Left ventricle myocardium inferior (tissue), 1 donor: ENCODE measurements at regions not wholly inside any gene's neighbourhood (a gene's known extent, or its start where the extent isn't known, plus 50 kb on each side); places are given as distances from the start of the nearest gene placed in this dataset.

ENCODE experiments used
- DNase-seq: peaks from one replicate; pipeline ENCODE4 v3.0.0-alpha.2; 2020
- H3K27ac ChIP-seq: fragments of 200-600 bp; replicated peaks from 2 replicates; pipeline ENCODE4 v1.8.0; 2021
- H3K27me3 ChIP-seq: fragments of 200-600 bp; 2 replicates; pipeline ENCODE4 v1.8.0; 2021; ENCODE audit warnings: low read depth
- H3K36me3 ChIP-seq: fragments of 200-600 bp; 2 replicates; pipeline ENCODE4 v1.8.0; 2021
- H3K4me1 ChIP-seq: fragments of 200-600 bp; 2 replicates; pipeline ENCODE4 v1.8.0; 2021
- H3K4me3 ChIP-seq: fragments of 200-600 bp; 2 replicates; pipeline ENCODE4 v1.8.0; 2021; ENCODE audit warnings: mild to moderate bottlenecking, moderate library complexity
- H3K9me3 ChIP-seq: fragments of 200-600 bp; replicated peaks from 2 replicates; pipeline ENCODE4 v1.8.0; 2021
- CTCF ChIP-seq: fragments of 200-600 bp; IDR thresholded peaks from 2 replicates; pipeline ENCODE4 v1.8.0; 2021; ENCODE audit warnings: antibody characterized with exemption, mild to moderate bottlenecking, borderline replicate concordance
- intact Hi-C: fragments of 100-400 bp; cut with micrococcal nuclease; formaldehyde crosslinking; loops from one replicate; pipeline ENCODE4 v1.11.0; 2022
- donor health status: DM: no; HTN: yes; CAD: no; lungs with severe emphysema.

DNA sequence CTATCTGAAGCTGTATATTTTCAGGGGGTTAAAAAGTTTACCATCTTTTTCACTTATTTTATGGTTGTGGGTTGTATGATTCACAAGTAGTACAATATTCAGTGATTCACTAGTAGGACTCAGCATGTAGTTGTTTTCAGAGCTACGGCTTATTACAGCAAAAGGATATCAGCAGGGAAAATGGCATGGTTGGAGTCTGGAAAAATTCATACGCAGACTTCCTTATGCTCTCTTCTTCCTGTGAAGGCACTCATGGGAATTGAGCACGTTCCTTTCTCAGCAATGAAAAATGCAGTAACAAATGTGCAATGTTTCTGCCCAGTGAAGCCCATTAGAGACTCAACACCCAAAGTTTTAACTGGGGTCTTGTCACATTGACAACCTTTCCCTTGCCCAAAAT is 250.5 kb downstream of the KCNN2 start:
- no peak for DNase-seq
- H3K4me3 ChIP-seq, result no peak overlapping the region
- intact Hi-C loops, result no loop called here
- H3K27me3 ChIP-seq, result no peaks in the 10 kb centered on the region
- no peaks in the 10 kb centered on the region for H3K36me3 ChIP-seq
- no peaks in the 10 kb centered on the region for H3K4me1 ChIP-seq
- no peak overlapping the region for H3K27ac ChIP-seq
- peaks cover 15% of the 10 kb centered on the region for H3K9me3 ChIP-seq
- TF ChIP-seq CTCF, result no peak

DNA sequence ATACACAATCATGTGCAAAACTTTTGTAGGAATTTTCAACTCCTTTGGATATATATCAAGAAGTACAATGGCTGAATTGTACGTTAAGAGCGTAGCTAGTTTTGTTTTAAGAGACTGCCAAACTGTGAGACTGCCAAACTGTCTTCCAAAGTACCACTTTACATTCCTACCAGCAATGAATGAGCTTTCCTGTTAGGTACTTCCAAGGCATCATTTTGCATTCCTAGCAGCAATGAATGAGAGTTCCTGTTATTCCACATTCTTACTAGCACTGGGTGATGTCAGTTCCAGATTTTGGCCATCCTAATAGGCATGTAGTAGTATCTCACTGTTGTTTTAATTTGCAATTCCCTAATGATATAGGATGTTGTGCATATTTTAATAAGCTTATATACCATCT is 219.3 kb downstream of the KCNN2 start:
- H3K4me3 ChIP-seq, result no peak overlapping the region
- peaks cover 36% of the 10 kb centered on the region for H3K9me3 ChIP-seq
- no peaks in the 10 kb centered on the region for H3K4me1 ChIP-seq
- no peaks in the 10 kb centered on the region for H3K36me3 ChIP-seq
- no peak overlapping the region for H3K27ac ChIP-seq
- no peaks in the 10 kb centered on the region for H3K27me3 ChIP-seq
- intact Hi-C loops, result no loop called here
- no peak for TF ChIP-seq CTCF
- no peak for DNase-seq

DNA sequence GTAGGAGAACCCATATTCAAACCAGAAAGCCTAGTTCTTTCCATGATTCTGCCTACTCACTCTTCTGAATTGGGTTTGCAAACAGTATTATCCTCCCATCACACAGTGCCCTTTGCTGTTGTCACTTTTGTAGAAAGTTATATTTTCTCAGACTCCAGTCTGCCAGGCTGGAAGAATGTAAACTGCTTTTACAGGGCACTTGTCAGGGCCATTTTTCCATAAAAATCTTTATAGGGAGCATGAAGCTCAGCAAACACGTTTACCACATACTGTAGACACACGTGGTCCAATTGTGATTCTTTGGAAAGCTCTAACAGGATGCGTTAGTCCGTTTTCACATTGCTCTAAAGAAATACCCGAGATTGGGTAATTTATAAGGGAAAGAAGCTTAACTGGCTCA is 204.0 kb downstream of the KCNN2 start:
- no peak for DNase-seq
- Histone ChIP-seq H3K27me3 (no peaks in the 10 kb centered on the region), H3K36me3 (no peaks in the 10 kb centered on the region), H3K27ac (no peak overlapping the region), H3K9me3 (peaks cover 37% of the 10 kb centered on the region), H3K4me1 (no peaks in the 10 kb centered on the region), H3K4me3 (no peak overlapping the region)
- intact Hi-C loops, result no loop called here
- TF ChIP-seq CTCF, result no peak

DNA sequence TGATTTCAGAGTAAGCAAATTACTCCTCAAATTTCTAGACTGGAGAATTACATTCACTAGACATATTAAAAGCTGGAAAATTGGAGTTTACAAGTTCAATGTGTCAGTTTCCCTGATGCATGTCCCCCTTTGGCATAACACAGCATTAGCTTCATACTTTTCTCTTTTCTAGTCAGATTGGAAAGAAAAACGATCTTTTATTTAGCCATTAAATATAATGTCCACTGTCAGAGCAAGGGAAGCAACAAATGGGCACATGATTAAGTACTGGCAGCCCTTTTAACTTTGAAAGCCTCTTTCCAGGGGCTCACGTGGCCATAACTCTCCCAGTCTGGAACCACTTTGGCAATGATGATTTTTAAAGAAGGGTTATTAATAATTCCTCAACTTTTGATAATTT is 203.3 kb downstream of the KCNN2 start:
- intact Hi-C loops, result no loop called here
- H3K4me3 ChIP-seq, result no peak overlapping the region
- TF ChIP-seq CTCF, result no peak

GRCh38 chr5:114561415-114561814 is 199.5 kb downstream of the KCNN2 start:
- intact Hi-C loops, result no loop called here
- Histone ChIP-seq H3K4me3 (no peak overlapping the region), H3K9me3 (no peaks in the 10 kb centered on the region), H3K27me3 (no peaks in the 10 kb centered on the region), H3K4me1 (no peaks in the 10 kb centered on the region), H3K36me3 (no peaks in the 10 kb centered on the region), H3K27ac (no peak overlapping the region)
- DNase-seq, result no peak
- no peak for TF ChIP-seq CTCF

More for the DNA sequence above, 203.3 kb downstream of the KCNN2 start:
- no peak overlapping the region for H3K27ac ChIP-seq
- no peaks in the 10 kb centered on the region for H3K4me1 ChIP-seq
- no peak for DNase-seq
- no peaks in the 10 kb centered on the region for H3K27me3 ChIP-seq
- peaks cover 29% of the 10 kb centered on the region for H3K9me3 ChIP-seq
- H3K36me3 ChIP-seq, result no peaks in the 10 kb centered on the region
